Body of pancreas (tissue), 4 donors: ENCODE measurements at regions not wholly inside any gene's neighbourhood (a gene's known extent, or its start where the extent isn't known, plus 50 kb on each side); places are given as distances from the start of the nearest gene placed in this dataset.
"Not testable (repeated sequence)": the region's sequence is repeated elsewhere in the genome, so short reads cannot be mapped to it uniquely, and the experiment has no call there.

ENCODE experiments used
- ATAC-seq: fragments of 150-250 bp; one replicate; pipeline ENCODE4 v1.9.1; 2016
- DNase-seq, 4 donors: peaks; one replicate each; pipeline ENCODE4 v3.0.0-alpha.2; 2019
- H3K27ac ChIP-seq, 4 donors: fragments of 200-600 bp; sonication (generic); 1 replicate in 3 of 4; 2 replicates in 1 of 4; pipeline versions ENCODE4 v1.5.1 to v1.6.1; 2016 to 2019; ENCODE audit warnings: mild to moderate bottlenecking in 1 of 4, mixed read lengths in 1 of 4, moderate library complexity in 1 of 4
- H3K27me3 ChIP-seq, 2 donors: fragments of 200-600 bp; sonication (generic); one replicate each; pipeline ENCODE4 v1.6.0; 2016; ENCODE audit warnings: mild to moderate bottlenecking in 1 of 2
- H3K36me3 ChIP-seq, 2 donors: fragments of 200-600 bp; sonication (generic); replicated peaks in 1 of 2; 2 replicates each; pipeline ENCODE4 v1.5.1; 2016; ENCODE audit warnings: low read depth in 2 of 2; ENCODE audit not compliant: insufficient read depth in 1 of 2
- H3K4me1 ChIP-seq: fragments of 200-600 bp; sonication (generic); one replicate; pipeline ENCODE4 v1.6.0; 2016
- H3K4me3 ChIP-seq, 2 donors: fragments of 200-600 bp; sonication (generic); 1 replicate in 1 of 2; 2 replicates in 1 of 2; pipeline ENCODE4 v1.5.1; 2016 to 2019
- H3K9me3 ChIP-seq, 3 donors: fragments of 200-600 bp; sonication (generic); 1 replicate in 2 of 3; 2 replicates in 1 of 3; pipeline ENCODE4 v1.5.1; 2016
- POLR2A ChIP-seq, 3 donors: fragments of 450-650 bp; IDR thresholded peaks; one replicate each; pipeline ENCODE4 v1.6.1; 2016; ENCODE audit warnings: antibody characterized with exemption in 3 of 3, mild to moderate bottlenecking in 2 of 3
- WGBS, 2 donors: methylation state at CpG; one replicate each; pipeline ENCODE4 v1.1.5; 2017; 5-methylcytosine and 5-hydroxymethylcytosine counted together
- intact Hi-C: fragments of 100-400 bp; cut with DNase I; formaldehyde crosslinking; loops from one replicate; pipeline ENCODE4 v1.15.1; 2023
- TF ChIP-seq, protein P1 (sequence below), 7 experiments: fragments of 450-650 bp in 4 of 7; fragments of 200-600 bp in 3 of 7; sonication (generic) in 3 of 7; IDR thresholded peaks; one replicate each; pipeline ENCODE4 v1.5.1; 2016 to 2019; ENCODE audit warnings: antibody characterized with exemption in 7 of 7

GRCh38 chr6:134748484-134748883, 201.4 kb downstream of the ALDH8A1 start:
- 82 to 90% methylated on average over 3 of the region's 3 CpGs for WGBS, 2 donors
- Histone ChIP-seq H3K36me3 (no peaks in the 10 kb centered on the region), H3K27me3 (no peaks in the 10 kb centered on the region), H3K4me3 (no peak overlapping the region), H3K27ac (no peak overlapping the region), H3K4me1 (peaks cover 6% of the 10 kb centered on the region), H3K9me3 (no peaks in the 10 kb centered on the region)
- ATAC-seq: no peak
- DNase-seq: no peak
- intact Hi-C loops: no loop called here
- TF ChIP-seq POLR2A (IDR thresholded peaks at IDR 0.05): no peak
- TF ChIP-seq, protein P1, sequence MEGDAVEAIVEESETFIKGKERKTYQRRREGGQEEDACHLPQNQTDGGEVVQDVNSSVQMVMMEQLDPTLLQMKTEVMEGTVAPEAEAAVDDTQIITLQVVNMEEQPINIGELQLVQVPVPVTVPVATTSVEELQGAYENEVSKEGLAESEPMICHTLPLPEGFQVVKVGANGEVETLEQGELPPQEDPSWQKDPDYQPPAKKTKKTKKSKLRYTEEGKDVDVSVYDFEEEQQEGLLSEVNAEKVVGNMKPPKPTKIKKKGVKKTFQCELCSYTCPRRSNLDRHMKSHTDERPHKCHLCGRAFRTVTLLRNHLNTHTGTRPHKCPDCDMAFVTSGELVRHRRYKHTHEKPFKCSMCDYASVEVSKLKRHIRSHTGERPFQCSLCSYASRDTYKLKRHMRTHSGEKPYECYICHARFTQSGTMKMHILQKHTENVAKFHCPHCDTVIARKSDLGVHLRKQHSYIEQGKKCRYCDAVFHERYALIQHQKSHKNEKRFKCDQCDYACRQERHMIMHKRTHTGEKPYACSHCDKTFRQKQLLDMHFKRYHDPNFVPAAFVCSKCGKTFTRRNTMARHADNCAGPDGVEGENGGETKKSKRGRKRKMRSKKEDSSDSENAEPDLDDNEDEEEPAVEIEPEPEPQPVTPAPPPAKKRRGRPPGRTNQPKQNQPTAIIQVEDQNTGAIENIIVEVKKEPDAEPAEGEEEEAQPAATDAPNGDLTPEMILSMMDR (IDR thresholded peaks at IDR 0.05): no peak

DNA sequence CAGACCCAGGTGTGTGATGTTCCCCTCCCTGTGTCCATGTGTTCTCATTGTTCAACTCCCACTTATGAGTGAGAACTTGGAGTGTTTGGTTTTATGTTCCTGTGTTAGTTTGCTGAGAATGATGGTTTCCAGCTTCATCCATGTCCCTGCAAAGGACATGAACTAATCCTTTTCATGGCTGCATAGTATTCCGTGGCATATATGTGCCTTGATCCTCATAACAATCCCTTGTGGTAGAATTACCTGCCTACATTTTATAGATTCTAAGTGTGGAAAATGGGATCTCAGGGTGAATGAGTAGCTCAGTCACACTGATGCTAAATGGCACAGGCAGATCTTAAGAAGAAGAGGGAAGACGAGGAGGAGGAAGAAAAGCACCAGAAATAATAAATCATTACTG, 202.7 kb downstream of the ALDH8A1 start:
- H3K27me3 ChIP-seq, H3K4me1 ChIP-seq, H3K9me3 ChIP-seq, ATAC-seq, H3K4me3 ChIP-seq, H3K36me3 ChIP-seq, intact Hi-C loops, DNase-seq, H3K27ac ChIP-seq: not testable (repeated sequence)
- WGBS, 2 donors: 63 to 68% methylated on average over 2 of the region's 2 CpGs

DNA sequence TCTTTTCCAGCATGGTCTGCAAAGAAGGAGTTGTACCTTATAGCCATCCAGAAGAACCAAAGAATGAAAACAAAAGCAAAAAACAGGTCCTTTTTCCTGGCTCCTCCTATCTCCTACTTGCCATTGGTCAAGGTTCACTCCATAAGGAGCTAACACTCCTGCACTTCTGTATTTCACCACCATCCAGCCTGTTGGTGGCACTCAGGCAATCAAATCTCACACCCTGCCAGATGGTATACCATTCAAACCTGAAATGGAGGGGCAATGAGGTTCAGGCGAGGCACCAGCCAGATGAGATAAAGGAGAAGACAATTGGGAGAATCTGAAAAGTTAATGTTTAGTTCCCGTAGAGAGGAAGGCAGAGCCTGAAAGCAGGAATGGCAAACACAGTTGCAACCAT, 203.8 kb downstream of the ALDH8A1 start:
- H3K36me3 ChIP-seq: no peaks in the 10 kb centered on the region
- WGBS, 2 donors: 58 to 83% methylated on average over 2 of the region's 2 CpGs
- intact Hi-C loops: no loop called here

GRCh38 chr6:134745192-134745591, 204.7 kb downstream of the ALDH8A1 start:
- DNase-seq: peak in 1 of 4 donors; percentile 13
- H3K27ac ChIP-seq, H3K4me3 ChIP-seq, ATAC-seq, H3K9me3 ChIP-seq, H3K4me1 ChIP-seq, intact Hi-C loops, H3K36me3 ChIP-seq, H3K27me3 ChIP-seq: not testable (repeated sequence)
- whole genome bisulfite sequencing, 2 donors: 54 to 66% methylated on average over 8 of the region's 8 CpGs

More for the DNA sequence above, 203.8 kb downstream of the ALDH8A1 start:
- DNase-seq (no peak), ATAC-seq (no peak)
- no peaks in the 10 kb centered on the region for H3K4me1 ChIP-seq
- H3K9me3 ChIP-seq: no peaks in the 10 kb centered on the region
- H3K4me3 ChIP-seq: no peak overlapping the region
- no peaks in the 10 kb centered on the region for H3K27me3 ChIP-seq
- no peak for TF ChIP-seq POLR2A (IDR thresholded peaks at IDR 0.05)
- TF ChIP-seq, protein P1 (IDR thresholded peaks at IDR 0.05): no peak
- H3K27ac ChIP-seq: no peak overlapping the region

DNA sequence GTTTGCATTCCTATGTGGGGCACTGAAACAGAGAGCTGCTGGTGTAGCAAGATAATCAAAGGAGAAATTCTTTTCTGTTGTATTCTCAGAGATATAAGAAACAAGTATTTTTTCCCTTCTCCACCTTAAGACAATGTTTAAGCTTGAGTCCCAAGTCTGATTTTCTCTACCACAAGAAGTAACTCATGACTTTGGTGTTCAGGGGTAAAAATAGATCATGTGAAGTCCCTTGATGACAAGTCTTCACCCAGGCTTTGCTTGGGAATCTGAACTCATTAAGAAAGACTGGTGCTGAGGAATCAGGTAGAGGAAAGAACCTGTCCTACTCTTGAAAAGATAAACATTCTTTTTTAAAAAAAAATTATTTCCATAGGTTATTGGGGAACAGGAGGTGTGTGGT, 205.6 kb downstream of the ALDH8A1 start:
- Histone ChIP-seq H3K4me1 (no peaks in the 10 kb centered on the region), H3K9me3 (no peaks in the 10 kb centered on the region), H3K27ac (no peak overlapping the region), H3K27me3 (no peaks in the 10 kb centered on the region), H3K36me3 (no peaks in the 10 kb centered on the region), H3K4me3 (no peak overlapping the region)
- TF ChIP-seq POLR2A (IDR thresholded peaks at IDR 0.05): no peak
- TF ChIP-seq, protein P1 (IDR thresholded peaks at IDR 0.05): no peak
- ATAC-seq (no peak), DNase-seq (no peak)
- intact Hi-C loops: no loop called here

- no peaks in the 10 kb centered on the region for H3K4me1 ChIP-seq
Observed at GRCh38 chr6:134741200-134741536, 208.7 kb downstream of the ALDH8A1 start.

More at GRCh38 chr6:134741200-134741536, 208.7 kb downstream of the ALDH8A1 start:
- intact Hi-C loops: no loop called here
- H3K9me3 ChIP-seq: no peaks in the 10 kb centered on the region
- TF ChIP-seq, protein P1 (IDR thresholded peaks at IDR 0.05): no peak
- TF ChIP-seq POLR2A (IDR thresholded peaks at IDR 0.05): no peak
- no peak overlapping the region for H3K4me3 ChIP-seq
- ATAC-seq (no peak), DNase-seq (no peak)
- 54 to 79% methylated on average over 7 of the region's 7 CpGs for whole genome bisulfite sequencing, 2 donors
- H3K27ac ChIP-seq: no peak overlapping the region
- H3K27me3 ChIP-seq: no peaks in the 10 kb centered on the region
- H3K36me3 ChIP-seq: no peaks in the 10 kb centered on the region
